A673 (cell line): ENCODE measurements at regions not wholly inside any gene's neighbourhood (a gene's known extent, or its start where the extent isn't known, plus 50 kb on each side); places are given as distances from the start of the nearest gene placed in this dataset.

Source experiments
- BruUV-seq: library from RNA; stranded (reverse); fragments of 400-500 nt; replicated peaks from 2 replicates; lab custom pipeline; 2021; lab: Mats Ljungman, UMichigan
- CTCF ChIA-PET: fragments of 300-600 bp; sonication (Branson Sonifier 250); formaldehyde crosslinking; loops from one replicate; lab custom pipeline; 2022; ENCODE audit warnings: antibody characterized with exemption; lab: Charles Lee
- POLR2A ChIA-PET: fragments of 300-600 bp; sonication (Branson Sonifier 250); formaldehyde crosslinking; loops from one replicate; lab custom pipeline; 2022; ENCODE audit warnings: antibody characterized with exemption; ENCODE audit not compliant: low non-redundant PET; lab: Charles Lee
- DNase-seq: peaks from one replicate; pipeline ENCODE4 v3.0.0-alpha.2; 2015; ENCODE audit warnings: low spot score
- H3K27ac ChIP-seq: fragments of 200-600 bp; sonication (generic); 2 replicates; pipeline ENCODE4 v1.5.1; 2016; ENCODE audit warnings: mixed run types, low read depth, mild to moderate bottlenecking, mixed read lengths, antibody characterized with exemption, low read length; ENCODE audit not compliant: poor library complexity, severe bottlenecking
- H3K27me3 ChIP-seq: fragments of 200-600 bp; sonication (generic); replicated peaks from 2 replicates; pipeline ENCODE4 v1.6.1; 2017; ENCODE audit warnings: mixed run types, low read depth, mild to moderate bottlenecking, mixed read lengths, antibody characterized with exemption, low read length; ENCODE audit not compliant: insufficient read depth, poor library complexity
- H3K36me3 ChIP-seq: fragments of 200-600 bp; sonication (generic); 2 replicates; pipeline ENCODE4 v1.6.1; 2016; ENCODE audit warnings: mixed run types, mild to moderate bottlenecking, mixed read lengths, antibody characterized with exemption, low read length; ENCODE audit not compliant: insufficient read depth, poor library complexity, severe bottlenecking
- H3K4me1 ChIP-seq: fragments of 200-600 bp; sonication (generic); 2 replicates; pipeline ENCODE4 v1.6.1; 2017; ENCODE audit warnings: mixed run types, mild to moderate bottlenecking, mixed read lengths, antibody characterized with exemption, low read length; ENCODE audit not compliant: insufficient read depth, poor library complexity, severe bottlenecking
- H3K4me3 ChIP-seq: fragments of 200-600 bp; sonication (generic); 2 replicates; pipeline ENCODE4 v1.5.1; 2016; ENCODE audit warnings: low read depth, mixed run types, mild to moderate bottlenecking, mixed read lengths, low read length; ENCODE audit not compliant: poor library complexity, severe bottlenecking
- H3K9me3 ChIP-seq: fragments of 200-600 bp; sonication (generic); 2 replicates; pipeline ENCODE4 v1.6.1; 2016; ENCODE audit warnings: mixed run types, low read depth, mild to moderate bottlenecking, mixed read lengths, antibody characterized with exemption, low read length; ENCODE audit not compliant: poor library complexity, severe bottlenecking
- CTCF ChIP-seq: fragments of 300-800, 200-600 bp; sonication (generic); conservative IDR thresholded peaks from 2 replicates; pipeline ENCODE4 v1.5.1; 2017; ENCODE audit warnings: low read depth, mild to moderate bottlenecking, antibody characterized with exemption, low read length, moderate library complexity, mixed read lengths
- EZH2 ChIP-seq: fragments of 200-600 bp; sonication (generic); IDR thresholded peaks from 2 replicates; pipeline ENCODE4 v1.6.1; 2017; ENCODE audit warnings: borderline replicate concordance, low read depth, mild to moderate bottlenecking, mixed read lengths, antibody characterized with exemption, low read length; ENCODE audit not compliant: poor library complexity, severe bottlenecking
- intact Hi-C: fragments of 100-400 bp; cut with micrococcal nuclease; formaldehyde crosslinking; loops from one replicate; pipeline ENCODE4 v1.10.0; 2022; ENCODE audit not compliant: unreplicated experiment

GRCh38 chr4:116551806-116552205 is 533.6 kb downstream of the TRAM1L1 start:
- H3K27me3 ChIP-seq, result no peaks in the 10 kb centered on the region
- BruUV-seq, result no TSS peak
- ChIA-PET POLR2A (no interaction called here), CTCF (no interaction called here)
- no peak for TF ChIP-seq EZH2
- TF ChIP-seq CTCF, result no peak
- DNase-seq, result no peak
- no peak overlapping the region for H3K4me3 ChIP-seq
- H3K36me3 ChIP-seq, result no peaks in the 10 kb centered on the region
- intact Hi-C loops, result no loop called here
- H3K4me1 ChIP-seq, result no peaks in the 10 kb centered on the region
- H3K9me3 ChIP-seq, result no peaks in the 10 kb centered on the region
- H3K27ac ChIP-seq, result no peak overlapping the region

- Histone ChIP-seq H3K36me3 (no peaks in the 10 kb centered on the region), H3K27me3 (no peaks in the 10 kb centered on the region), H3K4me1 (no peaks in the 10 kb centered on the region), H3K4me3 (no peak overlapping the region), H3K27ac (no peak overlapping the region), H3K9me3 (no peaks in the 10 kb centered on the region)
- POLR2A ChIA-PET, result no interaction called here
- no peak for DNase-seq
- CTCF ChIA-PET, result no interaction called here
- TF ChIP-seq CTCF (no peak), EZH2 (no peak)
- no TSS peak for BruUV-seq
- intact Hi-C loops, result no loop called here
These were observed 537.7 kb downstream of the TRAM1L1 start for GRCh38 chr4:116547632-116548031.

- TF ChIP-seq EZH2, result no peak
- no peak for TF ChIP-seq CTCF
- H3K4me3 ChIP-seq, result no peak overlapping the region
- intact Hi-C loops, result no loop called here
- BruUV-seq, result no TSS peak
- no peaks in the 10 kb centered on the region for H3K9me3 ChIP-seq
- ChIA-PET POLR2A (no interaction called here), CTCF (no interaction called here)
- no peaks in the 10 kb centered on the region for H3K27me3 ChIP-seq
- no peaks in the 10 kb centered on the region for H3K4me1 ChIP-seq
- H3K36me3 ChIP-seq, result no peaks in the 10 kb centered on the region
- no peak overlapping the region for H3K27ac ChIP-seq
- no peak for DNase-seq
These were observed 538.6 kb downstream of the TRAM1L1 start for GRCh38 chr4:116546759-116547158.
